Vagina (tissue), 2 donors: ENCODE measurements at regions not wholly inside any gene's neighbourhood (a gene's known extent, or its start where the extent isn't known, plus 50 kb on each side); places are given as distances from the start of the nearest gene placed in this dataset.

ENCODE experiments used
- DNase-seq, 2 donors: peaks; one replicate each; pipeline ENCODE4 v3.0.0-alpha.2; 2017; ENCODE audit errors: extremely low spot score in 2 of 2
- H3K27ac ChIP-seq: fragments of 200-600 bp; sonication (generic); one replicate; pipeline ENCODE4 v1.5.1; 2019
- H3K27me3 ChIP-seq: fragments of 200-600 bp; sonication (generic); one replicate; pipeline ENCODE4 v1.5.1; 2019
- H3K36me3 ChIP-seq, 2 donors: fragments of 200-600 bp; sonication (generic); one replicate each; pipeline ENCODE4 v1.5.1; 2017 to 2019
- H3K4me1 ChIP-seq: fragments of 200-600 bp; sonication (generic); one replicate; pipeline ENCODE4 v1.5.1; 2019
- H3K4me3 ChIP-seq, 2 donors: fragments of 200-600 bp; sonication (generic); 1 replicate in 1 of 2; 2 replicates in 1 of 2; pipeline ENCODE4 v1.5.1; 2016 to 2019
- H3K9me3 ChIP-seq: fragments of 200-600 bp; sonication (generic); one replicate; pipeline ENCODE4 v1.5.1; 2019
- POLR2A ChIP-seq, 2 donors: fragments of 450-650 bp; IDR thresholded peaks; one replicate each; pipeline ENCODE4 v1.6.1; 2017; ENCODE audit warnings: antibody characterized with exemption in 2 of 2, mild to moderate bottlenecking in 2 of 2, moderate library complexity in 2 of 2
- POLR2AphosphoS5 ChIP-seq, 2 donors: sonication (generic); formaldehyde crosslinking; IDR thresholded peaks; one replicate each; pipeline ENCODE4 v1.9.0; 2017; ENCODE audit warnings: antibody characterized with exemption in 2 of 2, mild to moderate bottlenecking in 2 of 2, low read depth in 1 of 2; ENCODE audit not compliant: insufficient read depth in 1 of 2
- intact Hi-C: fragments of 100-400 bp; cut with DNase I; formaldehyde crosslinking; loops from one replicate; pipeline ENCODE4 v1.15.1; 2023
- TF ChIP-seq, protein P1 (sequence below), 3 experiments: fragments of 450-650 bp in 2 of 3; fragments of 200-600 bp in 1 of 3; sonication (generic) in 1 of 3; IDR thresholded peaks; one replicate each; pipeline ENCODE4 v1.5.1; 2017 to 2019; ENCODE audit warnings: antibody characterized with exemption in 3 of 3, mild to moderate bottlenecking in 2 of 3, moderate library complexity in 2 of 3

DNA sequence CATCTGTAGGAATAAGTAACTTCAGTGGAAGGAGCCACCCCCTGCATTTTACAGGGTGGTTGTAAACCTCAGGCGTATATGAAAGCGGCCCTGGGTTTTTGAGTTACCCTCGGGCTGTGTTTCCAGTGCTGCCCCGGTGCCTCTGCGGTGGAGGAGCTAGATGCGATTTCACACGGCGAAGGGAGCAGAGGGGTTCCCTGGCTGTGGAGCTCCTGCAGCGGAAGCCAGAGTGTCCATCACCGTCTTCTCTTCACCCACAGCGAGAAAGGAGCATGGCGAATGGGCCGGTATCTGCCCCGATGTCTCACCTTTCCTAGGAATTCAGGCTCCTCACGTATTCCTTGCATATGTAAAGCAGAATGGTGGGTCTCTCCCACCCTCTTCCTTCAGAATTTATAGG, 253.6 kb downstream of the THBS2 start:
- H3K27me3 ChIP-seq = no peaks in the 10 kb centered on the region
- no peaks in the 10 kb centered on the region for H3K4me1 ChIP-seq
- H3K4me3 ChIP-seq = no peak overlapping the region
- no peaks in the 10 kb centered on the region for H3K9me3 ChIP-seq
- TF ChIP-seq POLR2AphosphoS5 (IDR thresholded peaks at IDR 0.05; ENCODE audit: insufficient read depth in 1 of 2, low read depth in 1 of 2) (no peak), POLR2A (IDR thresholded peaks at IDR 0.05) (no peak)
- TF ChIP-seq, protein P1, sequence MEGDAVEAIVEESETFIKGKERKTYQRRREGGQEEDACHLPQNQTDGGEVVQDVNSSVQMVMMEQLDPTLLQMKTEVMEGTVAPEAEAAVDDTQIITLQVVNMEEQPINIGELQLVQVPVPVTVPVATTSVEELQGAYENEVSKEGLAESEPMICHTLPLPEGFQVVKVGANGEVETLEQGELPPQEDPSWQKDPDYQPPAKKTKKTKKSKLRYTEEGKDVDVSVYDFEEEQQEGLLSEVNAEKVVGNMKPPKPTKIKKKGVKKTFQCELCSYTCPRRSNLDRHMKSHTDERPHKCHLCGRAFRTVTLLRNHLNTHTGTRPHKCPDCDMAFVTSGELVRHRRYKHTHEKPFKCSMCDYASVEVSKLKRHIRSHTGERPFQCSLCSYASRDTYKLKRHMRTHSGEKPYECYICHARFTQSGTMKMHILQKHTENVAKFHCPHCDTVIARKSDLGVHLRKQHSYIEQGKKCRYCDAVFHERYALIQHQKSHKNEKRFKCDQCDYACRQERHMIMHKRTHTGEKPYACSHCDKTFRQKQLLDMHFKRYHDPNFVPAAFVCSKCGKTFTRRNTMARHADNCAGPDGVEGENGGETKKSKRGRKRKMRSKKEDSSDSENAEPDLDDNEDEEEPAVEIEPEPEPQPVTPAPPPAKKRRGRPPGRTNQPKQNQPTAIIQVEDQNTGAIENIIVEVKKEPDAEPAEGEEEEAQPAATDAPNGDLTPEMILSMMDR (IDR thresholded peaks at IDR 0.05) = no peak
- intact Hi-C loops = no loop called here
- H3K36me3 ChIP-seq = no peaks in the 10 kb centered on the region
- no peak for DNase-seq
- no peak overlapping the region for H3K27ac ChIP-seq

DNA sequence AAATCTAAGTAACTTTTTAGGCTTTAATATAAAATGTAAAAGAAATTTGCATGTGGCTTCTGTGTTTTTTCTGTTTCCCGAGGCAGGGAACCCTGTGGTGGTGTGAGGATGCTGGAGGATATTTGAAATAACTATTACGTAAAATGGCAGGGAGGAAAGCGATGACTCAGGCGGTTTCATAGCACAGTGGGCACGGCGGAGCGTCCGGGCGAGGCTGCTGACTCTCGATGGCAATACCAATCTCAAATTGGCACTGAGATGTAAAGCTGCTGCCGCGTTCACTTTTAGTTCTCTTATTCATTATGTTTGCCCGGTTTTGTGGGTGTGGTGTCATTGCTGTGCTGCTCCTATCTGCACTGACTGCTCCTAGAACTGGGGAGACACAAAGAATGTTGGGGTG, 254.3 kb downstream of the THBS2 start:
- Histone ChIP-seq H3K27me3 (no peaks in the 10 kb centered on the region), H3K27ac (no peak overlapping the region), H3K4me1 (no peaks in the 10 kb centered on the region), H3K36me3 (no peaks in the 10 kb centered on the region), H3K9me3 (no peaks in the 10 kb centered on the region), H3K4me3 (no peak overlapping the region)
- DNase-seq = no peak
- intact Hi-C loops = no loop called here
- no peak for TF ChIP-seq POLR2A (IDR thresholded peaks at IDR 0.05)
- TF ChIP-seq POLR2AphosphoS5 (IDR thresholded peaks at IDR 0.05; ENCODE audit: insufficient read depth in 1 of 2, low read depth in 1 of 2) = no peak
- TF ChIP-seq, protein P1 (IDR thresholded peaks at IDR 0.05) = no peak

DNA sequence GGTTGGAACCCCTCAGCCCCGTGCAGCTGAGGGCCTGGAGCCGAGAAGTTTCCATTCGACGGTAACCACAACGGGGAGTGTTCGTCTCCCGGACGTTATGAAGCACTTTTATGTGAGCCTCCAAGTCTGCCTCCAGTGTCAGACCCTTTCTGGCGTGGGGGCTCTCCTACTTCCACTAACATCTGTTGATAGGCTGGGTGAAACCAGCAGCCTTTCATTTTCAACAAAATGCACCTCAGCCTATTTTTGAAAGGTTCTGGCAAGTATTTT, 257.4 kb downstream of the THBS2 start:
- DNase-seq = no peak
- intact Hi-C loops = no loop called here
- TF ChIP-seq POLR2A (IDR thresholded peaks at IDR 0.05) = no peak
- TF ChIP-seq, protein P1 (IDR thresholded peaks at IDR 0.05) = no peak
- no peak for TF ChIP-seq POLR2AphosphoS5 (IDR thresholded peaks at IDR 0.05; ENCODE audit: insufficient read depth in 1 of 2, low read depth in 1 of 2)

DNA sequence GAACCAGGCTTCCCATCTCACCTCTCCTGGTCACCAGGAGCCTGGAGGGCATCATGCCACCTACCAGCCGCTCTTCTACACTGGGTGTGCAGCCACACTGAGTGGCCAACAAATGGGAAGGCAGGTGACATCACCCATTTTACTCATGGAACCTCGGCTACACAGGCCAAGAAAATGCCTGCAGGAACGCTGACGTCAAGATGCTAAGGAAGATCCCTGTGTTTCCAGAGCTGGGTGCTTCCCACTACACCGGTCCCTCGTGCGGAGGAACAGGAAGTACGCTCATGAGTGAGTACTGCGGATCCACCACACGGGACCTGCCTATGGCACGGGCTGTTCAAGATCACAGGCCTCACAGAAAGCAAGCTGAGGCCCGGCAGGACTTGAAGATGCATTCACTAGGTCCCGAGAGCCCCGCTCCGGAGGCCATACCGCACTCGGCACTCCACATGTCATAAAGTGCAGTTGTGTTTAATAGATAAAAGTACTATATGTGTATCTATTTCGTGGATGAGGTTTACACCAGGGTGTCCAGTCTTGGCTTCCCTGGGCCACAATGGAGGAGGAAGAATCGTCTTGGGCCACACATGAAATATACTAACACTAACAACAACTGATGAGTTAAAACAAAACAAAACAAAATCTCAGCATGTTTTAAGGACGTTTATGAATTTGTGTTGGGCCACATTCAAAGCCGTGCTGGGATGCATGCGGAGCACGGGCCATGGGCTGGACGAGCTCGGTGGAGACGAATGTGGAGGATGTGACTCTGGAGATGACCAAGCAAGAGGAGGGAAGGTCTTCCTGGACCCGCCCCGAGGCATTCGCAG, 257.9 kb downstream of the THBS2 start:
- no peaks in the 10 kb centered on the region for H3K4me1 ChIP-seq
- intact Hi-C loops = no loop called here
- no peak overlapping the region for H3K27ac ChIP-seq
- H3K27me3 ChIP-seq = no peaks in the 10 kb centered on the region
- DNase-seq = no peak
- no peaks in the 10 kb centered on the region for H3K36me3 ChIP-seq
- TF ChIP-seq POLR2A (IDR thresholded peaks at IDR 0.05) = no peak
- TF ChIP-seq, protein P1 (IDR thresholded peaks at IDR 0.05) = no peak
- TF ChIP-seq POLR2AphosphoS5 (IDR thresholded peaks at IDR 0.05; ENCODE audit: insufficient read depth in 1 of 2, low read depth in 1 of 2) = no peak
- H3K4me3 ChIP-seq = no peak overlapping the region
- H3K9me3 ChIP-seq = no peaks in the 10 kb centered on the region

More for the DNA sequence above, 257.4 kb downstream of the THBS2 start:
- no peaks in the 10 kb centered on the region for H3K36me3 ChIP-seq
- H3K9me3 ChIP-seq = no peaks in the 10 kb centered on the region
- H3K27ac ChIP-seq = no peak overlapping the region
- H3K4me1 ChIP-seq = no peaks in the 10 kb centered on the region
- H3K4me3 ChIP-seq = no peak overlapping the region
- no peaks in the 10 kb centered on the region for H3K27me3 ChIP-seq

DNA sequence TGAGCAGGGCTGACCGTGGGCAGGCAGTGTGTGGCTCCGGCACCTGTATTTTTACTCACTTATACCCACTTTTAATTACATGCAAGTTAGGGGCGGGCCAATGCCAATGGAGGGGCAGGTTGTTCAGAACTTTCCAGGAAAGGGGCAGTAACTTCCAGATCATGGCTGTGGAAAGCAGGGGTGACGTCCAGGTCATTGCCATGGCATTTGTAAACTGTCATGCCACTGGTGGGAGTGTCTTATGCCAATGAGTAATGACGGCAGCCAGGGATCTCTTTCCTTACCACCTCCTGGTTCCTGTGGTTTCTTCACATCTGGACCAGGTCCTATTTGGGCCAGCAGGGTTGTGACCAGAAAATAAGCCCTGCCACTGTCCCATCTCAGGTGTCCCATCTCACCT, 258.7 kb downstream of the THBS2 start:
- H3K36me3 ChIP-seq = no peaks in the 10 kb centered on the region
- intact Hi-C loops = no loop called here
- H3K4me3 ChIP-seq = no peak overlapping the region
- no peak overlapping the region for H3K27ac ChIP-seq
- DNase-seq = no peak
- no peak for TF ChIP-seq POLR2AphosphoS5 (IDR thresholded peaks at IDR 0.05; ENCODE audit: insufficient read depth in 1 of 2, low read depth in 1 of 2)
- TF ChIP-seq, protein P1 (IDR thresholded peaks at IDR 0.05) = no peak
- no peak for TF ChIP-seq POLR2A (IDR thresholded peaks at IDR 0.05)
- H3K9me3 ChIP-seq = no peaks in the 10 kb centered on the region
- no peaks in the 10 kb centered on the region for H3K4me1 ChIP-seq
- no peaks in the 10 kb centered on the region for H3K27me3 ChIP-seq
